HG03442 (cell line): ENCODE measurements at regions not wholly inside any gene's neighbourhood (a gene's known extent, or its start where the extent isn't known, plus 50 kb on each side); places are given as distances from the start of the nearest gene placed in this dataset.
"Not testable (repeated sequence)": the region's sequence is repeated elsewhere in the genome, so short reads cannot be mapped to it uniquely, and the experiment has no call there.

Experiments used
- ATAC-seq: cut with Tn5 transposase; IDR thresholded peaks from one replicate; pipeline ENCODE4 v1.9.1; 2021; ENCODE audit warnings: mild to moderate bottlenecking, moderate library complexity; ENCODE audit not compliant: unreplicated experiment

DNA sequence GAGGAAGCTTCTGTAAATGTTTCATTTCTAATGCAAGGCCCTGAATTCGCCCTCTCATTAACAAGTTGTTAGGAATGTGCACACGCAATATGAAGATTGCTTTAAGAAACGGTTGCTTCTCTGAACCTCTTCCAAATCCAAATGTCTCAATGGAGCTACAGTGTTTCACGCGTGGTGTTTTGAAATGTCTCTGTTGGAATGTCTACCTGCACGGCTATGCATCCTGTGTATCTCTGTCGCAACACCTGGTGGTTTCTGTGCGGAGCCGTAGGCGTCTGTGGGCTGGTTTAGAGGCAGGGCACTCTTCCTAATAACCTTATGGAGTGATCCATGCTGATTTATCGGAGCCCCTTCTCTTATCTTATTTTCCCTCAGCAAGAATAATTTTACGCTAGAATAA is 1584.2 kb upstream of the SLC10A2 start:
- no peak for ATAC-seq

- ATAC-seq = no peak
Observed at GRCh38 chr13:104648291-104648690, 1582.1 kb upstream of the SLC10A2 start.

- ATAC-seq = no peak
Observed at GRCh38 chr13:104645786-104646185, 1579.6 kb upstream of the SLC10A2 start.

- no peak for ATAC-seq
Observed at GRCh38 chr13:104641309-104641708, 1575.1 kb upstream of the SLC10A2 start.

DNA sequence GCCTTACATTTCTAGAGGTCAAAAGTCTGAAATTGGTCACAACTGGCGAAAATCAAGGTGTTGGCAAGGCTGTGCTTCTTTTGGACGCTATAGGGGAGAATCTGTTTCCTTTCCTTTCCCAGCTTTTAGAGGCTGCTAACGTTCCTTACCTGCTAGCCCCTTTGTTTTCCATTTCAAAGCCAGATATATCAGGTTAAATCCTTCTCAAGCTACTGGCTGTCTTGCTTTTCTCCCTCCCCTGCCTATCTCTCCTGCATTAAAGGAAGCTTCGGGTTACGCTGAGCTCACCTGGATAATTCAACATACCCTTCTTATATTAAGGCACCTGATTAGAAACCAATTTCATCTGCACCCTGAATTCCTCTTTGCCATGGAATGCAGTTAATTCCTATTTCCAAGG is 1569.7 kb upstream of the SLC10A2 start:
- no peak for ATAC-seq

GRCh38 chr13:104634016-104634415 is 1567.8 kb upstream of the SLC10A2 start:
- ATAC-seq = no peak

GRCh38 chr13:104632736-104633135 is 1566.5 kb upstream of the SLC10A2 start:
- no peak for ATAC-seq

GRCh38 chr13:104625201-104625600 is 1559.0 kb upstream of the SLC10A2 start:
- ATAC-seq = no peak

- ATAC-seq = peak; percentile 65
Observed at GRCh38 chr13:104616990-104617389, 1550.8 kb upstream of the SLC10A2 start.

DNA sequence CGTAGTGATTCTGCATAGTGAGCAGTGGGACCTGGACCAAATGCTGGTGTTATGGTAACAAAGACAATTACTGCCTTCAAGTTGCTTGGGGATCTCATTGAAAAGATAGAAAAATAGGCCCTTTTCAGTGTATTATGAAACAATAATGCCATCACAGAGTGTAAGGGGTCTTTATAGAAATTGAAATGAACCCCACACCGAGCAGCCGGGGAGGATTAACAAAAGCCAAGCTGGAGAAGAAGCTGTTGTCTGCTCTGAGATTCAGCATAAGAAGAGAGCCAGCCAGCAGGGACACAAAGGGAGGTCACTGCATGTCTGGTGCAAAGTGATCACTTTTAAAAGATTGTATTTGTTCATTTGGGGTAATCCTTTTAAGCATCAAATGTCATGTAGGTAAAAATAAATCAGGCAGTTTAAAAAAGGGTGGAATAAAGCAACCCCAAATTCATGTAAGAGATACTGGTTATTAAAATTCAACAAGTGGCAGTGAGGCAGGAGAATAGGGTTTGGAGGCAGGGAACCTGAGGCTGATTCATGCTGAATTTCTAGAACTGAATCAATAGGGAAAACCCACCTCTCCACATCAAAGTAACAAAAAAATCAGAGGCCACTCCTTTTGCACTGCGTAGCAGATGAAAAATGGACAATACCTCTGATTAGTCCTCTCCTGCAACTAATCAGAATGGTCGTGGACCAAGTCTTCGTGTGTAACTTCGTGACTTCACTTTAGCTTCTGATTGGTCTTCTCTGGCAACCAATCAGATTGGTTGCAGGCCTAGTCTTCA is 1548.3 kb upstream of the SLC10A2 start:
- ATAC-seq = no peak

DNA sequence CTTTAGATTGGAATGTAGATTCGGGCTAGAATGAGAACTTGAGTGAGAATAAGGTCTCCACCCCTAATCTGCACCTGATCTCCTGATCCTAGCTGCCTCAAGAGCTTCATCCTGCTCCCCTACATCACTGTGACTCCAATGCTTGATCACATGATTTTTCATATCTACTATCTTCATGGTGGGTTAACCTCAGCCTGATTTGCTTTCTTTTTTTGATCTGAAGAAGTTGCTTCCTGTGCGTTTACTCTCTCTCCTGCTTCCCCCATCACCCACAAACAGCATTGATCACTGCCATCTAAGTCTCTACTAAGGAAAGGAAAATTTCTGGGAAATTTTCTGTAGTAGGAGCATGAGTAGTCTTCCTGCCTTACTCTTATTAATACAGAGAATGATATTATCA is 1542.1 kb upstream of the SLC10A2 start:
- ATAC-seq = no peak

- ATAC-seq = not testable (repeated sequence)
Observed at GRCh38 chr13:104605435-104605834, 1539.2 kb upstream of the SLC10A2 start.

- no peak for ATAC-seq
Observed at GRCh38 chr13:104597546-104598180, 1531.4 kb upstream of the SLC10A2 start.

GRCh38 chr13:104595511-104595910 is 1529.3 kb upstream of the SLC10A2 start:
- no peak for ATAC-seq

GRCh38 chr13:104594806-104595205 is 1528.6 kb upstream of the SLC10A2 start:
- no peak for ATAC-seq

GRCh38 chr13:104593693-104594092 is 1527.5 kb upstream of the SLC10A2 start:
- no peak for ATAC-seq

- ATAC-seq = no peak
Observed at GRCh38 chr13:104593251-104593576, 1527.0 kb upstream of the SLC10A2 start.

DNA sequence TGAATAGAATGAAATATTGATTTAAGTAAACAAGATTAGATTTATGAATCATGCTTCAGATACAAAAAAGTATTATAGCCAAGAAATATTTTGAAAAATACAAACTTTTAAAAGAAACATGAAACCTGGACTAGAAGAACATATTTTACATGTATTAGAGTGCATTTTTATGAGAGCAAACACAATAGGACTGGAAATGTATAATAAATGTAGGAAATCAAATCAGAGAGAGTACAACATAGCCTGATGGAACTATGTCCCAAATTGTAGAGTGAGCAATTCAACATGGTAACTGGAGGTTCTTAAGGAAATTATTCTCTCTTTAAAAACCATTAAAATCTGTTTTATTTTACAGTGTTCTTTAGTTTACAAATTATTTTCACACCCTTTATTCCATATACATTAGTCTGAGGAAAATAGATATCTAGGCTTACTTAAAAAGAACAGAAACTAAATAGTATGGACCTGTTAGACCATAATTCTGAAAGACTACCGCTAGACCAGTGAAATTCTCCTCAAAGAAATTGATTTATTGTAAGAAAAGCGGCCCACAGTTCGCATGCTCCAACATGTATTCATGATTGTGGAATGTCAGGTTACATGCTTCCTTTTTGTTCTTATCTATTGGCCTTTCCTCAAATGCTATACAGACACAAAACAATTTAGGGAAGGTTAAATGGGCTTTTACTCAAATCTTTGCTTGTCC is 1526.5 kb upstream of the SLC10A2 start:
- ATAC-seq = no peak

DNA sequence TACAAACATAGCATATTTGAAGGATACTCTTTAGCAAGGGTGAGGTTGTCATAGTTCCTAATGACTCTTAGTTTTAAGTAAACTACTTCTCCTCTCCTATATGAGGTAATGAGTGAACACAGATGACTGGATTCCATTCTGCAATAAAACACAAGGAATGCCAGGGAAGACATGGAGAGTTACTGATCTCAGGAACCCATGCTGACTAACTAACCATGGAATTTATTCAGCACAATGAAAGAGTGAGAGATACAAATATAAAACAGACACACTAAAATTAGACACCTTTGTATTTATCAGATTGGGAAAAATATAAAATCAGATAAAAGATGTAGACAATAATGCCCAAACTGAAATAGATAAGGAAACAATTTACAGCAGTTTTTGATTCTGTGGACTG is 1525.9 kb upstream of the SLC10A2 start:
- ATAC-seq = no peak

- no peak for ATAC-seq
Observed at GRCh38 chr13:104586051-104586746, 1520.0 kb upstream of the SLC10A2 start.

GRCh38 chr13:104584481-104584880 is 1518.3 kb upstream of the SLC10A2 start:
- ATAC-seq = no peak
